HepG2 (cell line): ENCODE measurements at regions not wholly inside any gene's neighbourhood (a gene's known extent, or its start where the extent isn't known, plus 50 kb on each side); places are given as distances from the start of the nearest gene placed in this dataset.

ENCODE experiments used
- ATAC-seq: fragments of 200-7000 bp; cut with Tn5 transposase; 3 replicates; pipeline ENCODE4 v1.9.1; 2020; ENCODE audit warnings: mild to moderate bottlenecking, moderate library complexity
- BruUV-seq: library from RNA; stranded (reverse); fragments of 400-500 nt; replicated peaks from 2 replicates; lab custom pipeline; 2021; lab: Mats Ljungman, UMichigan
- CTCF ChIA-PET: fragments of 300-600 bp; formaldehyde crosslinking; extraction: SDS; loops from one replicate; lab custom pipeline; 2021; ENCODE audit warnings: low total read pairs, inconsistent platforms, low intra/inter-chr PET ratio; lab: Yijun Ruan, JAX
- POLR2A ChIA-PET: fragments of 350-600 bp; sonication (Branson Sonifier 250); formaldehyde crosslinking; loops from one replicate; lab custom pipeline; 2020; ENCODE audit warnings: antibody characterized with exemption, inconsistent platforms; lab: Yijun Ruan, JAX
- DNase-seq: peaks from one replicate; pipeline ENCODE4 v3.0.0-alpha.2; 2015; ENCODE audit warnings: low spot score
- FAIRE-seq: peaks from 3 replicates; lab custom pipeline; 2011; peaks lifted over from hg19 to GRCh38; lab: Jason Lieb, UNC
- H2AFZ ChIP-seq: one replicate; pipeline ENCODE4 v1.6.1; 2011; ENCODE audit warnings: low read length, inconsistent platforms
- H3K27ac ChIP-seq: fragments of 300-600 bp; 3 replicates; pipeline ENCODE4 v1.8.0; 2011; ENCODE audit warnings: mixed run types, mild to moderate bottlenecking, mixed read lengths, low read length, inconsistent platforms; ENCODE audit not compliant: insufficient read depth; ENCODE audit errors: extremely low read length
- H3K27me3 ChIP-seq, 2 experiments: fragments of 200-600 bp in 1 of 2; 2 replicates in 1 of 2; 3 replicates in 1 of 2; pipeline versions ENCODE4 v1.6.0 to v1.8.0; 2011; ENCODE audit warnings: low read length in 2 of 2, mild to moderate bottlenecking in 2 of 2, moderate library complexity in 2 of 2, inconsistent platforms in 1 of 2; ENCODE audit not compliant: insufficient read depth in 2 of 2, control insufficient read depth in 1 of 2
- H3K36me3 ChIP-seq, 2 experiments: fragments of 200-600 bp in 1 of 2; replicated peaks in 1 of 2; 2 replicates in 1 of 2; 3 replicates in 1 of 2; pipeline versions ENCODE4 v1.5.1 to v1.8.0; 2011; ENCODE audit warnings: low read length in 2 of 2, inconsistent platforms in 1 of 2; ENCODE audit not compliant: insufficient read depth in 2 of 2, control insufficient read depth in 1 of 2
- H3K4me1 ChIP-seq: 2 replicates; pipeline ENCODE4 v1.5.1; 2012; ENCODE audit warnings: low read length, inconsistent platforms; ENCODE audit not compliant: insufficient read depth
- H3K4me2 ChIP-seq: 2 replicates; pipeline ENCODE4 v1.6.0; 2011; ENCODE audit warnings: low read depth, low read length, inconsistent platforms
- H3K4me3 ChIP-seq, 3 experiments: fragments of 200-600 bp in 1 of 3; sonication (generic), shearing (Covaris generic) in 1 of 3; replicated peaks in 1 of 3; 2 replicates each; pipeline ENCODE4 v1.5.1; 2011 to 2016; ENCODE audit warnings: low read length in 3 of 3, inconsistent platforms in 2 of 3, low read depth in 2 of 3, mild to moderate bottlenecking in 2 of 3, control low read depth in 1 of 3, mixed read lengths in 1 of 3; ENCODE audit not compliant: insufficient read depth in 1 of 3
- H3K79me2 ChIP-seq: one replicate; pipeline ENCODE4 v1.6.1; 2011; ENCODE audit warnings: low read length, inconsistent platforms; ENCODE audit not compliant: insufficient read depth
- H3K9ac ChIP-seq: 2 replicates; pipeline ENCODE4 v1.6.0; 2011; ENCODE audit warnings: mild to moderate bottlenecking, low read depth, low read length, inconsistent platforms; ENCODE audit not compliant: insufficient read depth
- H3K9me3 ChIP-seq: 2 replicates; pipeline ENCODE4 v1.5.1; 2012; ENCODE audit warnings: mild to moderate bottlenecking, low read length
- H4K20me1 ChIP-seq: 2 replicates; pipeline ENCODE4 v1.6.0; 2011; ENCODE audit warnings: inconsistent platforms, mild to moderate bottlenecking, low read length, moderate library complexity; ENCODE audit not compliant: insufficient read depth
- RAD21 ChIP-seq: fragments of 450-650 bp; formaldehyde crosslinking; IDR thresholded peaks from 2 replicates; pipeline ENCODE4 v1.5.0; 2020; ENCODE audit warnings: mild to moderate bottlenecking
- SETDB1 ChIP-seq: sonication (generic); formaldehyde crosslinking; IDR thresholded peaks from 2 replicates; pipeline ENCODE4 v1.5.1; 2020; ENCODE audit warnings: missing genetic modification reagents, mild to moderate bottlenecking, borderline replicate concordance
- SMC3 ChIP-seq: IDR thresholded peaks from 2 replicates; pipeline ENCODE4 v1.6.1; 2011; ENCODE audit warnings: low read length, improper control_type of control experiment
- STAG1 ChIP-seq: sonication (generic); formaldehyde crosslinking; IDR thresholded peaks from 2 replicates; pipeline ENCODE4 v1.4.0; 2020; ENCODE audit warnings: missing genetic modification reagents
- ZNF225 ChIP-seq: sonication (generic); formaldehyde crosslinking; IDR thresholded peaks from 2 replicates; pipeline ENCODE4 v1.4.0; 2020; ENCODE audit warnings: mild to moderate bottlenecking, missing genetic modification reagents
- ZNF441 ChIP-seq: sonication (generic); formaldehyde crosslinking; IDR thresholded peaks from 2 replicates; pipeline ENCODE4 v1.7.0; 2021; ENCODE audit warnings: missing genetic modification reagents, borderline replicate concordance
- WGBS: methylation state at CpG from one replicate; pipeline ENCODE4 v1.1.6; 2017; ENCODE audit warnings: low lambda C conversion rate; 5-methylcytosine and 5-hydroxymethylcytosine counted together
- in situ Hi-C: cut with HindIII; loops from 2 replicates; pipeline ENCODE4 v1.10.0; 2017; ENCODE audit warnings: low pct_unique_long_range_greater_than_20kb; ENCODE audit not compliant: extremely low pct_ligation_motif_present
- intact Hi-C: fragments of 100-400 bp; cut with micrococcal nuclease; formaldehyde crosslinking; loops from one replicate; pipeline ENCODE4 v1.10.0; 2022; ENCODE audit not compliant: unreplicated experiment
- TF ChIP-seq, protein P1 (sequence below): sonication (generic); formaldehyde crosslinking; IDR thresholded peaks from 2 replicates; pipeline ENCODE4 v1.5.1; 2020; ENCODE audit warnings: missing genetic modification reagents, mild to moderate bottlenecking, borderline replicate concordance
- TF ChIP-seq, protein P2 (sequence below): sonication (generic); formaldehyde crosslinking; IDR thresholded peaks from 2 replicates; pipeline ENCODE4 v1.5.0; 2020; ENCODE audit warnings: missing genetic modification reagents, mild to moderate bottlenecking, borderline replicate concordance
- TF ChIP-seq, protein P3 (sequence below): sonication (generic); formaldehyde crosslinking; IDR thresholded peaks from 2 replicates; pipeline ENCODE4 v1.5.0; 2020; ENCODE audit warnings: mild to moderate bottlenecking, missing genetic modification reagents, moderate library complexity
- TF ChIP-seq, protein P4 (sequence below): sonication (generic); formaldehyde crosslinking; IDR thresholded peaks from 2 replicates; pipeline ENCODE4 v1.4.0; 2020; ENCODE audit warnings: mild to moderate bottlenecking, missing genetic modification reagents, borderline replicate concordance

DNA sequence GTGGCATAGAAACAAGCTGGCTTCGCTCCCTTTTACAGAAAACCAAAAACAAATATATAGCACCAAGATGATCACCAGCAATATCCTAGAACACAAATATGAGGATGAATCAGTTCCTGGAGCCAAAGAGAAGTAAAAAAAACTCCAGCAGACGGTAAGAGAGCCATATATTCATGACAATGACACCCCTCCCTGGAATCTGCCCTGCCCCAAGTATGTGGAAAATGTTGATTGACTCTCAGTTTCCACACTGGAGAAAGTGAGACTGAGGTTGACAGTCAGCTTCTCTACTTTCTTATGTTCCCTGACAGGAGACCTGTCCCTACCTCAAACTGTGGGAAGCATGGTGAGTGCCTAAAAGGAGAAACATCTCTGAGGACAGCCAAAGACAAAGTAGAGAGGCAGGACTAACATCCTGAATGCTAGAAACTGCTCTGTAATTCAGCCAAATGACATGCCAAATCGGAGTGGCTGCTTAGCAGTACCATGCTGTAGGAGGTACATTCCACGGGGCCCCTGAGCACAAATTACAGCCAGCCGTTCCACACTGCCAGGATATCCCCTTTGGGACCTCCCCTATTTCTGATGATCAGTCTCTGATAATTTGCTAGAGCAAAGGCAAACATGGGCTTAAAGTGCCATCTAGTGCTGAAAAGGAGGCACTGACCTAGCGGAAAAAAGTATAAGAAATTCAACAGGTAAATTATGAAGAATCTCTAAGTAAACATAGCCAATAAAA is 424.0 kb upstream of the RGMB start:
- ChIA-PET POLR2A (no interaction called here), CTCF (no interaction called here)
- Histone ChIP-seq H3K27ac (no peak overlapping the region), H3K79me2 (no peaks in the 10 kb centered on the region), H3K36me3 (no peaks in the 10 kb centered on the region), H3K9me3 (peaks cover 18% of the 10 kb centered on the region), H3K9ac (no peak overlapping the region), H3K4me1 (no peaks in the 10 kb centered on the region), H3K4me2 (no peak overlapping the region), H2AFZ (no peak overlapping the region), H3K27me3 (no peaks in the 10 kb centered on the region), H4K20me1 (no peaks in the 10 kb centered on the region), H3K4me3 (no peak overlapping the region)
- 23% methylated on average over 6 of the region's 6 CpGs for WGBS
- TF ChIP-seq, protein P1, sequence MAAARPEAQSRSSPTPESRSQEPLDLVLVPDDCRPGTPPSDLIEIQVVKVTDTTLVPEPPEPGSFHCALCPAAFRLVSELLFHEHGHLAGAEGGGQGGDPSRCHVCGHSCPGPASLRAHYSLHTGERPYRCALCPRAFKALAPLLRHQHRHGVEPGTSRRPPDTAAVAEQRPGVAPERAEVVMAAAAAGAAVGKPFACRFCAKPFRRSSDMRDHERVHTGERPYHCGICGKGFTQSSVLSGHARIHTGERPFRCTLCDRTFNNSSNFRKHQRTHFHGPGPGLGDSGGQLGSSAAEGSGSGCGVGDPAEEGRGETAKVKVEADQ: no peak
- TF ChIP-seq, protein P2, sequence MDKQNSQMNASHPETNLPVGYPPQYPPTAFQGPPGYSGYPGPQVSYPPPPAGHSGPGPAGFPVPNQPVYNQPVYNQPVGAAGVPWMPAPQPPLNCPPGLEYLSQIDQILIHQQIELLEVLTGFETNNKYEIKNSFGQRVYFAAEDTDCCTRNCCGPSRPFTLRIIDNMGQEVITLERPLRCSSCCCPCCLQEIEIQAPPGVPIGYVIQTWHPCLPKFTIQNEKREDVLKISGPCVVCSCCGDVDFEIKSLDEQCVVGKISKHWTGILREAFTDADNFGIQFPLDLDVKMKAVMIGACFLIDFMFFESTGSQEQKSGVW: no peak
- peak; percentile 78 for TF ChIP-seq STAG1 (CRISPR knock-in tag)
- TF ChIP-seq, protein P3, sequence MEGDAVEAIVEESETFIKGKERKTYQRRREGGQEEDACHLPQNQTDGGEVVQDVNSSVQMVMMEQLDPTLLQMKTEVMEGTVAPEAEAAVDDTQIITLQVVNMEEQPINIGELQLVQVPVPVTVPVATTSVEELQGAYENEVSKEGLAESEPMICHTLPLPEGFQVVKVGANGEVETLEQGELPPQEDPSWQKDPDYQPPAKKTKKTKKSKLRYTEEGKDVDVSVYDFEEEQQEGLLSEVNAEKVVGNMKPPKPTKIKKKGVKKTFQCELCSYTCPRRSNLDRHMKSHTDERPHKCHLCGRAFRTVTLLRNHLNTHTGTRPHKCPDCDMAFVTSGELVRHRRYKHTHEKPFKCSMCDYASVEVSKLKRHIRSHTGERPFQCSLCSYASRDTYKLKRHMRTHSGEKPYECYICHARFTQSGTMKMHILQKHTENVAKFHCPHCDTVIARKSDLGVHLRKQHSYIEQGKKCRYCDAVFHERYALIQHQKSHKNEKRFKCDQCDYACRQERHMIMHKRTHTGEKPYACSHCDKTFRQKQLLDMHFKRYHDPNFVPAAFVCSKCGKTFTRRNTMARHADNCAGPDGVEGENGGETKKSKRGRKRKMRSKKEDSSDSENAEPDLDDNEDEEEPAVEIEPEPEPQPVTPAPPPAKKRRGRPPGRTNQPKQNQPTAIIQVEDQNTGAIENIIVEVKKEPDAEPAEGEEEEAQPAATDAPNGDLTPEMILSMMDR (CRISPR knock-in tag): peak; percentile 65
- TF ChIP-seq ZNF441 (CRISPR knock-in tag): no peak
- TF ChIP-seq RAD21 (CRISPR knock-in tag): peak; percentile 47; the same call in 1 of the 2 replicates
- TF ChIP-seq, protein P4, sequence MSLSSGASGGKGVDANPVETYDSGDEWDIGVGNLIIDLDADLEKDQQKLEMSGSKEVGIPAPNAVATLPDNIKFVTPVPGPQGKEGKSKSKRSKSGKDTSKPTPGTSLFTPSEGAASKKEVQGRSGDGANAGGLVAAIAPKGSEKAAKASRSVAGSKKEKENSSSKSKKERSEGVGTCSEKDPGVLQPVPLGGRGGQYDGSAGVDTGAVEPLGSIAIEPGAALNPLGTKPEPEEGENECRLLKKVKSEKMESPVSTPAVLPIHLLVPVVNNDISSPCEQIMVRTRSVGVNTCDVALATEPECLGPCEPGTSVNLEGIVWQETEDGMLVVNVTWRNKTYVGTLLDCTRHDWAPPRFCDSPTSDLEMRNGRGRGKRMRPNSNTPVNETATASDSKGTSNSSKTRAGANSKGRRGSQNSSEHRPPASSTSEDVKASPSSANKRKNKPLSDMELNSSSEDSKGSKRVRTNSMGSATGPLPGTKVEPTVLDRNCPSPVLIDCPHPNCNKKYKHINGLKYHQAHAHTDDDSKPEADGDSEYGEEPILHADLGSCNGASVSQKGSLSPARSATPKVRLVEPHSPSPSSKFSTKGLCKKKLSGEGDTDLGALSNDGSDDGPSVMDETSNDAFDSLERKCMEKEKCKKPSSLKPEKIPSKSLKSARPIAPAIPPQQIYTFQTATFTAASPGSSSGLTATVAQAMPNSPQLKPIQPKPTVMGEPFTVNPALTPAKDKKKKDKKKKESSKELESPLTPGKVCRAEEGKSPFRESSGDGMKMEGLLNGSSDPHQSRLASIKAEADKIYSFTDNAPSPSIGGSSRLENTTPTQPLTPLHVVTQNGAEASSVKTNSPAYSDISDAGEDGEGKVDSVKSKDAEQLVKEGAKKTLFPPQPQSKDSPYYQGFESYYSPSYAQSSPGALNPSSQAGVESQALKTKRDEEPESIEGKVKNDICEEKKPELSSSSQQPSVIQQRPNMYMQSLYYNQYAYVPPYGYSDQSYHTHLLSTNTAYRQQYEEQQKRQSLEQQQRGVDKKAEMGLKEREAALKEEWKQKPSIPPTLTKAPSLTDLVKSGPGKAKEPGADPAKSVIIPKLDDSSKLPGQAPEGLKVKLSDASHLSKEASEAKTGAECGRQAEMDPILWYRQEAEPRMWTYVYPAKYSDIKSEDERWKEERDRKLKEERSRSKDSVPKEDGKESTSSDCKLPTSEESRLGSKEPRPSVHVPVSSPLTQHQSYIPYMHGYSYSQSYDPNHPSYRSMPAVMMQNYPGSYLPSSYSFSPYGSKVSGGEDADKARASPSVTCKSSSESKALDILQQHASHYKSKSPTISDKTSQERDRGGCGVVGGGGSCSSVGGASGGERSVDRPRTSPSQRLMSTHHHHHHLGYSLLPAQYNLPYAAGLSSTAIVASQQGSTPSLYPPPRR: no peak
- TF ChIP-seq ZNF225 (CRISPR knock-in tag): peak; percentile 100; the same call in 1 of the 2 replicates
- 0 out of 2 replicates have a peak, but pooled peaks have one; percentile 88 for TF ChIP-seq SETDB1 (CRISPR knock-in tag)
- TF ChIP-seq SMC3: peak; percentile 33; the same call in 1 of the 2 replicates
- no TSS peak for BruUV-seq
- DNase-seq (peak; percentile 4), ATAC-seq (no peak), FAIRE-seq (no peak)
- intact Hi-C loops (loop anchor here (2.0 to 5.0 kb wide), 2 partner anchors 1119 to 1182 kb away; no protein-coding TSS in a partner anchor), in situ Hi-C loops (no loop called here)
